ENCODE measurements at regions not wholly inside any gene's neighbourhood (a gene's known extent, or its start where the extent isn't known, plus 50 kb on each side); places are given as distances from the start of the nearest gene placed in this dataset.

GRCh38 chr5:27392716-27393115, 354.3 kb upstream of the CDH9 start:
- TF ChIP-seq CTCF (conservative IDR thresholded peaks at IDR 0.05 in 1 of 2, IDR thresholded peaks at IDR 0.05 in 1 of 2; ENCODE audit: low read depth in 1 of 2, low read length in 2 of 2) (no peak), EZH2 (IDR thresholded peaks at IDR 0.05; ENCODE audit: low read length, missing control alignments) (no peak)

Data from fibroblast of lung (primary cell).